Body of pancreas (tissue), 4 donors: ENCODE measurements at regions not wholly inside any gene's neighbourhood (a gene's known extent, or its start where the extent isn't known, plus 50 kb on each side); places are given as distances from the start of the nearest gene placed in this dataset.
"Not testable (repeated sequence)": the region's sequence is repeated elsewhere in the genome, so short reads cannot be mapped to it uniquely, and the experiment has no call there.

Experiments used
- ATAC-seq: fragments of 150-250 bp; one replicate; pipeline ENCODE4 v1.9.1; 2016
- DNase-seq, 4 donors: peaks; one replicate each; pipeline ENCODE4 v3.0.0-alpha.2; 2019
- H3K27ac ChIP-seq, 4 donors: fragments of 200-600 bp; sonication (generic); 1 replicate in 3 of 4; 2 replicates in 1 of 4; pipeline versions ENCODE4 v1.5.1 to v1.6.1; 2016 to 2019; ENCODE audit warnings: mild to moderate bottlenecking in 1 of 4, mixed read lengths in 1 of 4, moderate library complexity in 1 of 4
- H3K27me3 ChIP-seq, 2 donors: fragments of 200-600 bp; sonication (generic); one replicate each; pipeline ENCODE4 v1.6.0; 2016; ENCODE audit warnings: mild to moderate bottlenecking in 1 of 2
- H3K36me3 ChIP-seq, 2 donors: fragments of 200-600 bp; sonication (generic); replicated peaks in 1 of 2; 2 replicates each; pipeline ENCODE4 v1.5.1; 2016; ENCODE audit warnings: low read depth in 2 of 2; ENCODE audit not compliant: insufficient read depth in 1 of 2
- H3K4me1 ChIP-seq: fragments of 200-600 bp; sonication (generic); one replicate; pipeline ENCODE4 v1.6.0; 2016
- H3K4me3 ChIP-seq, 2 donors: fragments of 200-600 bp; sonication (generic); 1 replicate in 1 of 2; 2 replicates in 1 of 2; pipeline ENCODE4 v1.5.1; 2016 to 2019
- H3K9me3 ChIP-seq, 3 donors: fragments of 200-600 bp; sonication (generic); 1 replicate in 2 of 3; 2 replicates in 1 of 3; pipeline ENCODE4 v1.5.1; 2016
- POLR2A ChIP-seq, 3 donors: fragments of 450-650 bp; IDR thresholded peaks; one replicate each; pipeline ENCODE4 v1.6.1; 2016; ENCODE audit warnings: antibody characterized with exemption in 3 of 3, mild to moderate bottlenecking in 2 of 3
- WGBS, 2 donors: methylation state at CpG; one replicate each; pipeline ENCODE4 v1.1.5; 2017; 5-methylcytosine and 5-hydroxymethylcytosine counted together
- intact Hi-C: fragments of 100-400 bp; cut with DNase I; formaldehyde crosslinking; loops from one replicate; pipeline ENCODE4 v1.15.1; 2023
- TF ChIP-seq, protein P1 (sequence below), 7 experiments: fragments of 450-650 bp in 4 of 7; fragments of 200-600 bp in 3 of 7; sonication (generic) in 3 of 7; IDR thresholded peaks; one replicate each; pipeline ENCODE4 v1.5.1; 2016 to 2019; ENCODE audit warnings: antibody characterized with exemption in 7 of 7

DNA sequence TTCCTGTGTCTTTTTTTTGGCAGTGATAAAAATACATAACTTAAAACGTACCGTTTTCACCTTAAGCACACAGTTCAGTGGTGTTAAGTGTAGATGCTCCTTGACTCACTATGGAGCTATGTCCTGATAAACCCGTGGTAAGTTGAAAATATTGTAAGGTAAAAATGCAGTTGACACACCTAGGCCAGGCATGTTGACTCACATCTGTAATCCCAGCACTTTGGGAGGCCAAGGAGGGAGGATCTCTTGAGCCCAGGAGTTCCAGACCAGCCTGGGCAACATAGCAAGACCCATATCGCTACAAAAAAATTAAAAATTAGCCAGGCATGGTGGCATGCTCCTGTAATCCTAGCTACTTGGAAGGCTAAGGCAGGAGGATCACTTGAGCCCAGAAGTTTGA, 73.6 kb upstream of the COG2 start:
- Histone ChIP-seq H3K36me3 (no peaks in the 10 kb centered on the region), H3K9me3 (no peaks in the 10 kb centered on the region), H3K4me3 (no peak overlapping the region), H3K4me1 (peaks cover 26% of the 10 kb centered on the region), H3K27me3 (no peaks in the 10 kb centered on the region), H3K27ac (no peak overlapping the region)
- DNase-seq, result no peak
- intact Hi-C loops, result no loop called here
- no peak for TF ChIP-seq POLR2A (IDR thresholded peaks at IDR 0.05)
- TF ChIP-seq, protein P1, sequence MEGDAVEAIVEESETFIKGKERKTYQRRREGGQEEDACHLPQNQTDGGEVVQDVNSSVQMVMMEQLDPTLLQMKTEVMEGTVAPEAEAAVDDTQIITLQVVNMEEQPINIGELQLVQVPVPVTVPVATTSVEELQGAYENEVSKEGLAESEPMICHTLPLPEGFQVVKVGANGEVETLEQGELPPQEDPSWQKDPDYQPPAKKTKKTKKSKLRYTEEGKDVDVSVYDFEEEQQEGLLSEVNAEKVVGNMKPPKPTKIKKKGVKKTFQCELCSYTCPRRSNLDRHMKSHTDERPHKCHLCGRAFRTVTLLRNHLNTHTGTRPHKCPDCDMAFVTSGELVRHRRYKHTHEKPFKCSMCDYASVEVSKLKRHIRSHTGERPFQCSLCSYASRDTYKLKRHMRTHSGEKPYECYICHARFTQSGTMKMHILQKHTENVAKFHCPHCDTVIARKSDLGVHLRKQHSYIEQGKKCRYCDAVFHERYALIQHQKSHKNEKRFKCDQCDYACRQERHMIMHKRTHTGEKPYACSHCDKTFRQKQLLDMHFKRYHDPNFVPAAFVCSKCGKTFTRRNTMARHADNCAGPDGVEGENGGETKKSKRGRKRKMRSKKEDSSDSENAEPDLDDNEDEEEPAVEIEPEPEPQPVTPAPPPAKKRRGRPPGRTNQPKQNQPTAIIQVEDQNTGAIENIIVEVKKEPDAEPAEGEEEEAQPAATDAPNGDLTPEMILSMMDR (IDR thresholded peaks at IDR 0.05), result no peak
- no peak for ATAC-seq
- WGBS, 2 donors, result 55 to 56% methylated on average over 4 of the region's 4 CpGs

- TF ChIP-seq, protein P1 (IDR thresholded peaks at IDR 0.05), result peak in 6 of 7 experiments; percentile 7 to 54 (median 32)
- no peak for TF ChIP-seq POLR2A (IDR thresholded peaks at IDR 0.05)
- peak in 3 of 4 donors; percentile 35 to 58 (median 40) for DNase-seq
- 64 to 70% methylated on average over 8 of the region's 8 CpGs for WGBS, 2 donors
- Histone ChIP-seq H3K27me3 (no peaks in the 10 kb centered on the region), H3K27ac (no peak overlapping the region), H3K4me3 (no peak overlapping the region), H3K9me3 (no peaks in the 10 kb centered on the region), H3K4me1 (peaks cover 24% of the 10 kb centered on the region), H3K36me3 (no peaks in the 10 kb centered on the region)
- peak; percentile 46 for ATAC-seq
- intact Hi-C loops, result no loop called here
Measured at GRCh38 chr1:230568008-230568407, 74.3 kb upstream of the COG2 start.

DNA sequence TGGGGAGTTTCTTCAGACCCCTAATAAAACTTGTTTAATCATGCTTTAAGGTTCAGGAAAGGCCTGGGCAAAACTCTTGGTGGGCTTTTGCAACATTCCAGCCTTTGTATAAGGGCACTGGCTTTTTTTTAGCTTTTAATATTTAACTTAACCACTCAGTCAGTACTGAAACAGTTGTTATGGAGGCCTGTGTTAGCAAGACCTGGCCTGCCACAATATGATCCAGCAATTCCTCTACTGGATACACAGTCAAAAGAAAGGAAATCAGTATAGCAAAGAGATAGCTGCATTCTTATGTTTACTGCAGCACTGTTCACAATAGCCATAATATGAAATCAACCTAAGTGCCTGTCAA, 75.1 kb upstream of the COG2 start:
- DNase-seq, result no peak

DNA sequence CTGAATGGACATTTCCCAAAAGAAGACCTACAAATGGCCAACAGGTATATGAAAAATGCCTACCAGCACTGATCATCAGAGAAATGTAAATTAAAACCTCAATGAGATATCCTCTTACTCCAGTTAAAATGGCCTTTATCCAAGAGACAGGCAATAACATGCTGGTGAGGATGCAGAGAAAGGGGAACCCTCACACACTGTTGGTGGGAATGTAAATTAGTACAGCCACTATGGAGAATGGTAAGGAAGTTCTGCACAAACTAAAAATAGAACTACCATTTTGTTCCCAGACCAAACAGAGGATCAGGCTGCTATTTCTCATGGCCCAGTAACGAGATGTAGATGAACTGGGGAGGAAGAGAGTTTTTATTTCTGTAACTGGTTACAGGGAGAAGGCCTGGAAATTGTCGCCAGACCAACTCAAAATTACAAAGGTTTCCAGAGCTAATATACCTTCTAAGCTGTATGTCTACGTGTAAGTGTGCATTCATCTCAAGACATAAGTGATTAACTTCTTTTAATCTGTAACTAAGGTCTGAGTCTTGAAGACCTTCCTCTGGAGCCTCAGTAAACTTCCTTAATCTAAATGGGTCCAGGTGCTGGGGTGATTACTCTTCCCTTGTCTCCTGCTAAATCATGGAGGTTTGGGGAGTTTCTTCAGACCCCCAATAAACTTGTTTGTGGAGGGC, 75.6 kb upstream of the COG2 start:
- H3K36me3 ChIP-seq, H3K27ac ChIP-seq, ATAC-seq, DNase-seq, H3K27me3 ChIP-seq, H3K9me3 ChIP-seq, H3K4me3 ChIP-seq, intact Hi-C loops: not testable (repeated sequence)
- WGBS, 2 donors, result 70 to 73% methylated on average over 3 of the region's 3 CpGs
- peaks cover 10% of the 10 kb centered on the region for H3K4me1 ChIP-seq

More for the DNA sequence above, 75.1 kb upstream of the COG2 start:
- intact Hi-C loops, result no loop called here
- Histone ChIP-seq H3K36me3 (no peaks in the 10 kb centered on the region), H3K27me3 (no peaks in the 10 kb centered on the region), H3K27ac (no peak overlapping the region), H3K4me1 (peaks cover 15% of the 10 kb centered on the region), H3K9me3 (no peaks in the 10 kb centered on the region), H3K4me3 (no peak overlapping the region)
- no peak for ATAC-seq
- TF ChIP-seq, protein P1 (IDR thresholded peaks at IDR 0.05), result no peak
- no peak for TF ChIP-seq POLR2A (IDR thresholded peaks at IDR 0.05)

DNA sequence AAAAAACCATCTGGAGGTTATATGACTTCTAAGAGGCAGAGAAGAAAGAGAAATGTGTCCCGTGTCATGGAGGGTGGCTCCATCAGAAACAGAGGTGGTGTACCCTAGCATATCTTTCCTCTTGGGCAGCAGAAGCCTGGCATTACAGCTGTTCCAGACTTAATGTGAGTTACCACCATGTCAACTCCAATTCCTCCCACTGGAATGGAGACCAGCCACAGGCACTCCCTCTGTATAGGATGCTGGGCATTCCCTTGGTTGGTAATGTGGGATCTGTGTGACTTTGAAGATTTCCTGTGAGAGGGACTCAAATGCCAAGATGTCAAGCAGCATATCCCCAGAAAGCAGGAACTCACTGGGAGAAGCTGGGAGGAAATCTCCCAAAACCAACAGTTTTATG, 77.1 kb upstream of the COG2 start:
- Histone ChIP-seq H3K9me3 (no peaks in the 10 kb centered on the region), H3K4me3 (no peak overlapping the region), H3K36me3 (no peaks in the 10 kb centered on the region), H3K4me1 (no peaks in the 10 kb centered on the region), H3K27me3 (no peaks in the 10 kb centered on the region), H3K27ac (no peak overlapping the region)
- no peak for DNase-seq
- no peak for TF ChIP-seq POLR2A (IDR thresholded peaks at IDR 0.05)
- TF ChIP-seq, protein P1 (IDR thresholded peaks at IDR 0.05), result no peak
- intact Hi-C loops, result no loop called here
- WGBS, 2 donors, result 87 to 94% methylated on average over 1 of the region's 1 CpG
- no peak for ATAC-seq
